GM12873 (cell line): ENCODE measurements at regions not wholly inside any gene's neighbourhood (a gene's known extent, or its start where the extent isn't known, plus 50 kb on each side); places are given as distances from the start of the nearest gene placed in this dataset.

Source experiments
- TF ChIP-seq, protein P1 (sequence below): IDR thresholded peaks from 2 replicates; pipeline ENCODE4 v1.5.1; 2012; ENCODE audit warnings: low read depth, mild to moderate bottlenecking, moderate library complexity, low read length, control low read depth; ENCODE audit not compliant: insufficient read depth; ENCODE audit errors: missing control alignments

DNA sequence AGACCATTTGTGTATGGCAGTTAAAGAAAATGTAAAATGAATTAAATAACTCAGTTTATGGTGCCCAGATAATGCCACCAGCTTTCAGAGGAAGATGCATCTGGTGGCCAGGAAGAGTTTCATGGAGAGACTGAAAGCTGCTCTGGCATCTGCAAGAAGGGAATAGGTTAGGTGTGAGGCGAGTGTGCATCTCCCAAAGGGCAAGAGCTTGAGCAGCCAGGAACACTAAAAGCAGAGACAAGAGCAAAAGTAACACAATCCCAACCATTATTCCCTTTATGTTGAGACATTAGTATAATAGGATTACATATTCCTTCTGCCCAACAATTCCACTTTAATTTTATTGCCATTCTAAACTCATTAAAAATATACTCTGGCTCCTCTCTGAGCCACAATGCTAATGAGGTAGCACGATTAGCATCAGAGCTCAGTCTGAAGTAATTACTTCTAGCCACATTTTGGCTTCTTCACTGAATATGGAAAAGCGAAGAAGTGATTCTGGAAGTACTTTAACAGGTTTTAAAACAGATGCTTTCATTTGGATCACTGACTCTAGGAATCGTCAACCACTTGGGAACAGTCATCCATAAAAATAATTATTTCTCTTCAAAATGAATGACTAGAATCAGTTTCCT, 309.4 kb upstream of the TMTC1 start:
- TF ChIP-seq, protein P1, sequence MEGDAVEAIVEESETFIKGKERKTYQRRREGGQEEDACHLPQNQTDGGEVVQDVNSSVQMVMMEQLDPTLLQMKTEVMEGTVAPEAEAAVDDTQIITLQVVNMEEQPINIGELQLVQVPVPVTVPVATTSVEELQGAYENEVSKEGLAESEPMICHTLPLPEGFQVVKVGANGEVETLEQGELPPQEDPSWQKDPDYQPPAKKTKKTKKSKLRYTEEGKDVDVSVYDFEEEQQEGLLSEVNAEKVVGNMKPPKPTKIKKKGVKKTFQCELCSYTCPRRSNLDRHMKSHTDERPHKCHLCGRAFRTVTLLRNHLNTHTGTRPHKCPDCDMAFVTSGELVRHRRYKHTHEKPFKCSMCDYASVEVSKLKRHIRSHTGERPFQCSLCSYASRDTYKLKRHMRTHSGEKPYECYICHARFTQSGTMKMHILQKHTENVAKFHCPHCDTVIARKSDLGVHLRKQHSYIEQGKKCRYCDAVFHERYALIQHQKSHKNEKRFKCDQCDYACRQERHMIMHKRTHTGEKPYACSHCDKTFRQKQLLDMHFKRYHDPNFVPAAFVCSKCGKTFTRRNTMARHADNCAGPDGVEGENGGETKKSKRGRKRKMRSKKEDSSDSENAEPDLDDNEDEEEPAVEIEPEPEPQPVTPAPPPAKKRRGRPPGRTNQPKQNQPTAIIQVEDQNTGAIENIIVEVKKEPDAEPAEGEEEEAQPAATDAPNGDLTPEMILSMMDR: no peak

DNA sequence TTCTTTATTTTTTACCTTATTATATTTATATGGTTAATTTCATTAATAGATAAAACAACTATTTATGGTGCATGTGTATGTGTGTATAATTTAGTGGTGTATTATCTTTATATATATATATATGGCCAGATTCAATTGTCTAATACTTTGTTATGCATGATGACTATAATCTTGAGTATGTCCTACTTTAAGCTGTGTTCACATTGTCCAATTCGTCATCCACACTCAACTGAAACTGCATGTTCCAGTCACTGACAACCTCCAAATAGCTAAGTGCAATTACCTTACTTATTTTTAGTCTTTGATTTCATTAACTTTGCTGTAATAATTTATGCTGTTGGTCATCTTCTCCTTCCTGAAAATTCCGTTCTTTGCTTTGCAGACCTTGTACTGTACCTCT, 306.5 kb upstream of the TMTC1 start:
- TF ChIP-seq, protein P1: no peak

DNA sequence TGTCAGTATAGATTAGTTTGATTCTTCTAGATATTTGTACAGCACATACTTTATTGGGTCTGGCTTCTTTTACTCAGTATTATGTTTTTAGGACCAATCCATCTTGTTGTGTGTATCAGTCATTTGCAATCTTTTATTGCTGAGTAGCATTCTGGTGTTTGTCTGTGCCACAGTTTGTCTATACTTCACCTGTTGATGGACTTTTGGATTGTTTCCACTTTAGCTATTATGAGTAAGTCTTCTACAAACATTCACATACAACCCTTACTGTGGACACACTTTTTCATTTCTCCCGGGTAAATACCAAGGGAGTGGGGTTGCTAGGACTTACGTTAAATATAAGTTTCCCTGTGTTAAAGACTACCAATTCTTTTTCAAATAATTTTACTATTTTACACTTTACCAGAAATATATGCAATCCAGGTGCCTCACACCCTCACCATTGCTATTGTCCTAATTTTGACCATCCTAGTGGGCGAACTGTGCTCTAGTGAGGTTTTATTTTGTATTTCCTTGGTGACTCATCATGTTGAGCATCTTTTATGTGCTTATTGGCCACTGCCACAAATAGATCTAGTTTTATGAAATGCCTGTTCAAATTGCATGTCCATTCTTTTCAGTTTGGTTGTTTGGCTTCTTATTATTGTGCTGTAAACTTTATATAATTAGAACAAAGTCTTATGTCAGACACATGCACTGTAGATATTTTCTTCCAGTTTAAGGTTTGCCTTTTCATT, 304.7 kb upstream of the TMTC1 start:
- TF ChIP-seq, protein P1: no peak

DNA sequence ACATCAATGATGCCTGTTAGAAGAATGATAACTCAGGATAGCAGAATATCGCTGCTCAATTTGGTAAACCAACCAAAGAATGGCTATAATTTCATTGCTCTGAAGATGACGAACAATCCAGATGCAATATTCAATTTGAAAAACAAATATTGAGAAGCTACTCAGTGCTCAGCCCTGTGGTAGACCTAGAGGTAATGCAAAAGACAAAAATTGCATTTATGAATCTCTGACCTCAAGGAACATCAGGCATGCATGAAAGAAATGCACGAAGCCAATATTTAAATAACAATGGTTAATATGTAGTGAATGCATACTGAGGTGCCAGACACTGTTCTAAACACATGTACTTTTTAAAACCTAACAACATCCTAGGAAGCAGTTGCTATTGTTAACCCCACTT, 298.6 kb upstream of the TMTC1 start:
- TF ChIP-seq, protein P1: no peak

DNA sequence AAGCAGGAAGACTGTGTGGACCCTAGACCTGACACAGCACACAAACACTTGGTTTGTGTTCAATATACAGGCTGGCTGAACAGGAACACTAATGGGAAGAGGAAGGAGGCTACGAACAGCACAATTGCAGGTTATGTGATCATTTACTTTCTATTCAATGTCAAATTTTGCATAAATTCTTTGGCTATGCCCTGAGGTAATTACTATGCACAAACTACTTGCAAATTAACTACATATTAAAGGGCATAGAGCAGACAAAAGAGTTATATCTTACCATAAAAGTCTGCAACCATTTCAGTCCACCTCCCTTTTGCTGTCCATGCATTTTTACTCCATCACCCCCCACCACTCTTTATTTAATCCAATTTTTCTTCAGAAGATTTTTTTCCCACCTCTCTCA, 291.2 kb upstream of the TMTC1 start:
- TF ChIP-seq, protein P1: no peak

DNA sequence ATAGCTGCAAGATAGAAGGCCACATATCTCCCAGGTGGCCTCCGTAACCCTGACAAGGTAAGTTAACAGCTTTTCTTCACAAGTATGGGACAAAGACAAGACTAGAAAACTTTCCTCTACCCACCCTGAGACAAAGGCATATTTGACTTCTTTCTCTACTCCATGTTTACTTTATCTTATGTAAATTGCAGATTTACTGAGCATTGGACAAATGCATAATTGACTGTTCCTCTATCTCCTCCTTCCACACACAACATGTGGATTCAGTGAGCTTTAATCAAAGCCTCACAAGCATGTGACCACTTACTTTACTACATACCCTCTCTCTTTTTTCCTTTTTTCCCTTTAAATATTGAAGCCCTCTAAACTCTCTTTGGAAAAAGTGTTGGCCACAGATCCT, 289.1 kb upstream of the TMTC1 start:
- TF ChIP-seq, protein P1: no peak

DNA sequence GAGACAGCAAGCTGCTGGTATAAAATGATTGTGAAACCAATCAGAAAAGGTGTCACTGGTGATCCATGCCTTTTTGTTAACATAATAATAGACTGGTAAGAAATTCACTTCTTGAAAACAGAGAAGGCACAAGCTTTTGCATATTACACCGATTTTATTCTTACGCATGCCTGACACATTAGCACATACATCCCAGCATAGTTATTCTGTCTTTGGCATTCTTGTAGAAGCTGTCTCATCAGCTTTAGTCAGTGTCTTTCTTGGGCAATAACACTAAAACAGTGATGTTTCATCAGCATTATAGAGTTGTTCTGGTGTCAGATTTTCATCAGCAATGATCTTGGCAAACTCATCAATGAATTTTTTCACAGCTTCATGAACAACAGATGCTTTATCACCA, 283.4 kb upstream of the TMTC1 start:
- TF ChIP-seq, protein P1: no peak
